TTC549 (cell line): ENCODE measurements at regions not wholly inside any gene's neighbourhood (a gene's known extent, or its start where the extent isn't known, plus 50 kb on each side); places are given as distances from the start of the nearest gene placed in this dataset.

Experiments used
- FAIRE-seq: peaks from 2 replicates; lab custom pipeline; 2012; peaks lifted over from hg19 to GRCh38; lab: Jason Lieb, UNC

- no peak for FAIRE-seq
These were observed 475.3 kb upstream of the ADGRL2 start for GRCh38 chr1:81325397-81325796.

GRCh38 chr1:81323862-81324261 lies 476.9 kb upstream of the ADGRL2 start:
- FAIRE-seq: no peak

GRCh38 chr1:81317191-81317590 lies 483.5 kb upstream of the ADGRL2 start:
- no peak for FAIRE-seq

- FAIRE-seq: no peak
These were observed 486.1 kb upstream of the ADGRL2 start for GRCh38 chr1:81314513-81315233.

- FAIRE-seq: no peak
These were observed 487.4 kb upstream of the ADGRL2 start for GRCh38 chr1:81313289-81313688.

- no peak for FAIRE-seq
These were observed 488.4 kb upstream of the ADGRL2 start for GRCh38 chr1:81312272-81312754.

- no peak for FAIRE-seq
These were observed 490.5 kb upstream of the ADGRL2 start for GRCh38 chr1:81310250-81310649.

GRCh38 chr1:81308191-81308590 lies 492.5 kb upstream of the ADGRL2 start:
- no peak for FAIRE-seq

- no peak for FAIRE-seq
These were observed 492.9 kb upstream of the ADGRL2 start for GRCh38 chr1:81307786-81308185.

- no peak for FAIRE-seq
These were observed 494.7 kb upstream of the ADGRL2 start for GRCh38 chr1:81305997-81306452.

GRCh38 chr1:81304187-81304586 lies 496.5 kb upstream of the ADGRL2 start:
- FAIRE-seq: no peak

GRCh38 chr1:81299892-81300291 lies 500.8 kb upstream of the ADGRL2 start:
- no peak for FAIRE-seq

- FAIRE-seq: no peak
These were observed 502.5 kb upstream of the ADGRL2 start for GRCh38 chr1:81298266-81298665.

- no peak for FAIRE-seq
These were observed 504.1 kb upstream of the ADGRL2 start for GRCh38 chr1:81296601-81297000.

GRCh38 chr1:81290326-81290725 lies 510.4 kb upstream of the ADGRL2 start:
- FAIRE-seq: no peak

GRCh38 chr1:81288689-81289088 lies 512.0 kb upstream of the ADGRL2 start:
- FAIRE-seq: no peak

- FAIRE-seq: no peak
These were observed 513.2 kb upstream of the ADGRL2 start for GRCh38 chr1:81287411-81288080.

- no peak for FAIRE-seq
These were observed 530.7 kb upstream of the ADGRL2 start for GRCh38 chr1:81270051-81270450.

- no peak for FAIRE-seq
These were observed 535.8 kb upstream of the ADGRL2 start for GRCh38 chr1:81264976-81265375.

- no peak for FAIRE-seq
These were observed 540.9 kb upstream of the ADGRL2 start for GRCh38 chr1:81259625-81260411.

GRCh38 chr1:81254560-81254959 lies 546.2 kb upstream of the ADGRL2 start:
- FAIRE-seq: no peak

- no peak for FAIRE-seq
These were observed 546.7 kb upstream of the ADGRL2 start for GRCh38 chr1:81254068-81254467.
